H9 (cell line): ENCODE measurements at regions not wholly inside any gene's neighbourhood (a gene's known extent, or its start where the extent isn't known, plus 50 kb on each side); places are given as distances from the start of the nearest gene placed in this dataset.

Source experiments
- DNase-seq: peaks from one replicate; pipeline ENCODE4 v3.0.0-alpha.2; 2017
- H2AFZ ChIP-seq: one replicate; pipeline ENCODE4 v1.6.1; 2013; ENCODE audit warnings: mild to moderate bottlenecking, low read length, control low read depth, moderate library complexity
- H2AK5ac ChIP-seq: 2 replicates; pipeline ENCODE4 v1.6.1; 2013; ENCODE audit warnings: low read length, control low read depth, mixed read lengths; ENCODE audit not compliant: insufficient read length
- H2BK120ac ChIP-seq: one replicate; pipeline ENCODE4 v1.6.1; 2013; ENCODE audit warnings: low read depth, mild to moderate bottlenecking, low read length, control low read depth, inconsistent platforms; ENCODE audit not compliant: poor library complexity, severe bottlenecking
- H2BK12ac ChIP-seq: 2 replicates; pipeline ENCODE4 v1.6.1; 2013; ENCODE audit warnings: low read length, control low read depth, mixed read lengths, low read depth; ENCODE audit not compliant: insufficient read length
- H2BK15ac ChIP-seq: 2 replicates; pipeline ENCODE4 v1.6.1; 2013; ENCODE audit warnings: low read depth, low read length, control low read depth
- H2BK20ac ChIP-seq: one replicate; pipeline ENCODE4 v1.6.1; 2013; ENCODE audit warnings: low read depth, mild to moderate bottlenecking, low read length, control low read depth, inconsistent platforms; ENCODE audit not compliant: poor library complexity, severe bottlenecking
- H2BK5ac ChIP-seq: 2 replicates; pipeline ENCODE4 v1.6.1; 2013; ENCODE audit warnings: low read length, control low read depth, mixed read lengths; ENCODE audit not compliant: insufficient read length
- H3K14ac ChIP-seq: 2 replicates; pipeline ENCODE4 v1.6.1; 2013; ENCODE audit warnings: low read length, control low read depth; ENCODE audit not compliant: insufficient read depth
- H3K18ac ChIP-seq: 2 replicates; pipeline ENCODE4 v1.6.1; 2013; ENCODE audit warnings: low read depth, mild to moderate bottlenecking, mixed read lengths, low read length, control low read depth; ENCODE audit not compliant: insufficient read length
- H3K23ac ChIP-seq: 2 replicates; pipeline ENCODE4 v1.6.1; 2013; ENCODE audit warnings: low read length, control low read depth, mixed read lengths, low read depth; ENCODE audit not compliant: insufficient read length
- H3K23me2 ChIP-seq: 2 replicates; pipeline ENCODE4 v1.6.1; 2013; ENCODE audit warnings: low read depth, mild to moderate bottlenecking, mixed read lengths, low read length, control low read depth; ENCODE audit not compliant: insufficient read length, poor library complexity, severe bottlenecking
- H3K27ac ChIP-seq: 2 replicates; pipeline ENCODE4 v1.5.1; 2013; ENCODE audit warnings: low read length, control low read depth, mixed read lengths, low read depth; ENCODE audit not compliant: insufficient read length
- H3K27me3 ChIP-seq: 2 replicates; pipeline ENCODE4 v1.6.1; 2013; ENCODE audit warnings: low read length, control low read depth, inconsistent platforms; ENCODE audit not compliant: insufficient read depth
- H3K4ac ChIP-seq: 2 replicates; pipeline ENCODE4 v1.6.1; 2013; ENCODE audit warnings: low read depth, mild to moderate bottlenecking, control low read depth, inconsistent platforms, low read length, moderate library complexity
- H3K4me1 ChIP-seq: 2 replicates; pipeline ENCODE4 v1.6.1; 2013; ENCODE audit warnings: low read length, control low read depth, inconsistent platforms; ENCODE audit not compliant: insufficient read depth
- H3K4me2 ChIP-seq: 2 replicates; pipeline ENCODE4 v1.6.1; 2013; ENCODE audit warnings: low read length, control low read depth, mixed read lengths; ENCODE audit not compliant: insufficient read length, insufficient read depth
- H3K56ac ChIP-seq: 2 replicates; pipeline ENCODE4 v1.6.1; 2013; ENCODE audit warnings: low read depth, mild to moderate bottlenecking, mixed read lengths, low read length, control low read depth; ENCODE audit not compliant: insufficient read length
- H3K79me1 ChIP-seq: 2 replicates; pipeline ENCODE4 v1.6.1; 2013; ENCODE audit warnings: low read depth, mild to moderate bottlenecking, moderate library complexity, low read length, control low read depth, inconsistent platforms; ENCODE audit not compliant: insufficient read depth, poor library complexity, severe bottlenecking
- H3K79me2 ChIP-seq: 2 replicates; pipeline ENCODE4 v1.6.1; 2013; ENCODE audit warnings: low read length, control low read depth, inconsistent platforms; ENCODE audit not compliant: insufficient read depth
- H3K9ac ChIP-seq: 2 replicates; pipeline ENCODE4 v1.6.1; 2013; ENCODE audit warnings: low read length, control low read depth, mixed read lengths; ENCODE audit not compliant: insufficient read length; ENCODE audit errors: extremely low read depth
- H3K9me3 ChIP-seq: one replicate; pipeline ENCODE4 v1.6.1; 2013; ENCODE audit warnings: low read depth, low read length, inconsistent platforms; ENCODE audit not compliant: control insufficient read depth
- H3T11ph ChIP-seq: one replicate; pipeline ENCODE4 v1.6.1; 2013; ENCODE audit warnings: mild to moderate bottlenecking, low read length, control low read depth, inconsistent platforms
- H4K20me1 ChIP-seq: one replicate; pipeline ENCODE4 v1.6.1; 2013; ENCODE audit not compliant: control insufficient read depth, insufficient read length, insufficient read depth
- H4K5ac ChIP-seq: 2 replicates; pipeline ENCODE4 v1.6.1; 2013; ENCODE audit warnings: low read depth, mild to moderate bottlenecking, mixed read lengths, low read length, control low read depth; ENCODE audit not compliant: insufficient read length
- H4K8ac ChIP-seq: replicated peaks from 2 replicates; pipeline ENCODE4 v1.6.1; 2013; ENCODE audit warnings: low read length, control low read depth, mixed read lengths, low read depth; ENCODE audit not compliant: insufficient read length
- H4K91ac ChIP-seq: 2 replicates; pipeline ENCODE4 v1.6.1; 2013; ENCODE audit warnings: low read depth, mild to moderate bottlenecking, moderate library complexity, mixed read lengths, low read length, control low read depth; ENCODE audit not compliant: insufficient read length
- H3K27ac Mint-ChIP-seq, 3 experiments: 2 replicates in 2 of 3; 3 replicates in 1 of 3; pipeline ENCODE4 v1.8.0; 2020 to 2021; ENCODE audit warnings: mixed read lengths in 3 of 3, mild to moderate bottlenecking in 1 of 3, moderate library complexity in 1 of 3
- H3K27me3 Mint-ChIP-seq: 2 replicates; pipeline ENCODE4 v1.8.0; 2021; ENCODE audit warnings: low read depth, mild to moderate bottlenecking, moderate library complexity, mixed read lengths
- H3K36me3 Mint-ChIP-seq, 3 experiments: 2 replicates in 2 of 3; 3 replicates in 1 of 3; pipeline ENCODE4 v1.8.0; 2020 to 2021; ENCODE audit warnings: low read depth in 3 of 3, mixed read lengths in 3 of 3; ENCODE audit not compliant: insufficient read depth in 1 of 3
- H3K4me1 Mint-ChIP-seq, 2 experiments: 2 replicates each; pipeline ENCODE4 v1.8.0; 2020; ENCODE audit warnings: mixed read lengths in 2 of 2
- H3K4me3 Mint-ChIP-seq, 2 experiments: 2 replicates in 1 of 2; 3 replicates in 1 of 2; pipeline ENCODE4 v1.8.0; 2020 to 2021; ENCODE audit warnings: mild to moderate bottlenecking in 2 of 2, mixed read lengths in 2 of 2, moderate library complexity in 1 of 2
- H3K9me3 Mint-ChIP-seq, 2 experiments: 2 replicates in 1 of 2; 3 replicates in 1 of 2; pipeline ENCODE4 v1.8.0; 2020; ENCODE audit warnings: mild to moderate bottlenecking in 2 of 2, mixed read lengths in 2 of 2, moderate library complexity in 1 of 2
- WGBS: extraction: QIAGEN DNeasy Blood & Tissue Kit; methylation state at CpG from one replicate; pipeline ENCODE4 v1.1.7; 2013; ENCODE audit warnings: missing lambda C conversion rate, low lambda C conversion rate, mixed read lengths; ENCODE audit not compliant: insufficient read length; ENCODE audit errors: extremely low coverage; 5-methylcytosine and 5-hydroxymethylcytosine counted together
- TF ChIP-seq, protein P1 (sequence below): fragments of 200-600 bp; sonication (generic); conservative IDR thresholded peaks from 3 replicates; pipeline ENCODE4 v1.8.0; 2021; ENCODE audit warnings: antibody characterized with exemption, mild to moderate bottlenecking

DNA sequence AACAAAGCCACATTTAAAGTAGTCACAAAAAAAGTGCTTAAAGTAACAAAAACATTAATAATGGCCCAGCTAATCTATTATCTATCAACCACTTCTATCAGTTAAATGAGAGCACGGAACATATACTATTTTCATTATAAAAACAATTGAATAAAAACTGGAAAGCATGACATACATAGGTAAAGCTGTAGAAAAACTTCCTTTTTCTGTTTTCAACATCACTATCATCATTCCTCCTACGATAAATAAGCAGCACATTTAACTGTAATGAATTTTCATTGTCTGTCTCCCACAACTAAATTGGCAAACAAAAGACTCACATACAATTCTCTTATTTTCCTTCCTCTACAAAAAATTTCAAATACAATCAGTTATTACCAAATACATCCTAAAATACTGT lies 96.4 kb upstream of the DPH5 start:
- Histone ChIP-seq H2BK120ac (no peak overlapping the region), H4K5ac (no peak overlapping the region), H3K14ac (no peak overlapping the region), H2BK12ac (no peak overlapping the region), H2BK20ac (no peak overlapping the region), H3K56ac (no peak overlapping the region), H3K4me1 (no peaks in the 10 kb centered on the region), H2AK5ac (no peak overlapping the region), H3K79me2 (no peaks in the 10 kb centered on the region), H3T11ph (no peak overlapping the region), H3K9ac (no peak overlapping the region), H3K79me1 (no peaks in the 10 kb centered on the region), H4K8ac (no peak overlapping the region), H4K91ac (no peak overlapping the region), H2AFZ (no peak overlapping the region), H3K27me3 (no peaks in the 10 kb centered on the region), H3K27ac (no peak overlapping the region), H4K20me1 (no peaks in the 10 kb centered on the region), H3K4ac (no peak overlapping the region), H3K9me3 (no peaks in the 10 kb centered on the region), H3K23me2 (no peaks in the 10 kb centered on the region), H2BK5ac (no peak overlapping the region), H3K18ac (no peak overlapping the region), H3K4me2 (no peak overlapping the region), H2BK15ac (no peak overlapping the region), H3K23ac (no peak overlapping the region)
- no peak overlapping the region for H3K27ac Mint-ChIP-seq
- H3K4me3 Mint-ChIP-seq: no peak overlapping the region
- no peaks in the 10 kb centered on the region for H3K9me3 Mint-ChIP-seq
- H3K27me3 Mint-ChIP-seq: no peaks in the 10 kb centered on the region
- no CpG with 5 or more reads among the region's 2 CpGs for WGBS
- no peaks in the 10 kb centered on the region for H3K36me3 Mint-ChIP-seq
- TF ChIP-seq, protein P1, sequence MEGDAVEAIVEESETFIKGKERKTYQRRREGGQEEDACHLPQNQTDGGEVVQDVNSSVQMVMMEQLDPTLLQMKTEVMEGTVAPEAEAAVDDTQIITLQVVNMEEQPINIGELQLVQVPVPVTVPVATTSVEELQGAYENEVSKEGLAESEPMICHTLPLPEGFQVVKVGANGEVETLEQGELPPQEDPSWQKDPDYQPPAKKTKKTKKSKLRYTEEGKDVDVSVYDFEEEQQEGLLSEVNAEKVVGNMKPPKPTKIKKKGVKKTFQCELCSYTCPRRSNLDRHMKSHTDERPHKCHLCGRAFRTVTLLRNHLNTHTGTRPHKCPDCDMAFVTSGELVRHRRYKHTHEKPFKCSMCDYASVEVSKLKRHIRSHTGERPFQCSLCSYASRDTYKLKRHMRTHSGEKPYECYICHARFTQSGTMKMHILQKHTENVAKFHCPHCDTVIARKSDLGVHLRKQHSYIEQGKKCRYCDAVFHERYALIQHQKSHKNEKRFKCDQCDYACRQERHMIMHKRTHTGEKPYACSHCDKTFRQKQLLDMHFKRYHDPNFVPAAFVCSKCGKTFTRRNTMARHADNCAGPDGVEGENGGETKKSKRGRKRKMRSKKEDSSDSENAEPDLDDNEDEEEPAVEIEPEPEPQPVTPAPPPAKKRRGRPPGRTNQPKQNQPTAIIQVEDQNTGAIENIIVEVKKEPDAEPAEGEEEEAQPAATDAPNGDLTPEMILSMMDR: no peak
- no peaks in the 10 kb centered on the region for H3K4me1 Mint-ChIP-seq
- DNase-seq: no peak
